ENCODE measurements at regions not wholly inside any gene's neighbourhood (a gene's known extent, or its start where the extent isn't known, plus 50 kb on each side); places are given as distances from the start of the nearest gene placed in this dataset.

DNA sequence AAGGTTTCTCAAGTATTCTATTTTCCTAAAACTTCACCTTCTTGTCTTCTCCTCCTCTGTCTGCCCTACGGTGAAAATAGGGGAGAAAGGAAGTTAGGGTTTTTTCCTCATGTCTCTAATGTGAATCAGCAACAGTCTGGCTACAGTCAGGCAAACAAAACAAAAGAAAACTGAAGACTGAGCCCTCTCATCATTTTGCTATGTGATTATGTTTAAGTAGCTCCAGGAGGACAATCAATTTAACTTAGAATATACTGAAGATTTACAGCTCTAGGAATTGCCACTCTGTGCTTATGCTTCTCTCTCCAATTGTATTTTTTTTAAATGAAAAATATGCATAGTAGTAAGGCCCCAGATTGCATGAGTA, 316.2 kb downstream of the GPAT3 start:
- peaks cover 40% of the 10 kb centered on the region for H3K4me1 ChIP-seq (ENCODE audit: control insufficient read depth, insufficient read depth, low read length)
- no peak overlapping the region for H3K4me3 ChIP-seq (ENCODE audit: low read depth, low read length)
- no peaks in the 10 kb centered on the region for H3K9me3 ChIP-seq (ENCODE audit: control insufficient read depth, insufficient read depth, low read length)
- H3K9ac ChIP-seq (ENCODE audit: low read depth, low read length): no peak overlapping the region
- no peaks in the 10 kb centered on the region for H3K36me3 ChIP-seq (ENCODE audit: control insufficient read depth, insufficient read depth, low read length)
- H3K27me3 ChIP-seq (ENCODE audit: control insufficient read depth, insufficient read depth, low read length): no peaks in the 10 kb centered on the region

DNA sequence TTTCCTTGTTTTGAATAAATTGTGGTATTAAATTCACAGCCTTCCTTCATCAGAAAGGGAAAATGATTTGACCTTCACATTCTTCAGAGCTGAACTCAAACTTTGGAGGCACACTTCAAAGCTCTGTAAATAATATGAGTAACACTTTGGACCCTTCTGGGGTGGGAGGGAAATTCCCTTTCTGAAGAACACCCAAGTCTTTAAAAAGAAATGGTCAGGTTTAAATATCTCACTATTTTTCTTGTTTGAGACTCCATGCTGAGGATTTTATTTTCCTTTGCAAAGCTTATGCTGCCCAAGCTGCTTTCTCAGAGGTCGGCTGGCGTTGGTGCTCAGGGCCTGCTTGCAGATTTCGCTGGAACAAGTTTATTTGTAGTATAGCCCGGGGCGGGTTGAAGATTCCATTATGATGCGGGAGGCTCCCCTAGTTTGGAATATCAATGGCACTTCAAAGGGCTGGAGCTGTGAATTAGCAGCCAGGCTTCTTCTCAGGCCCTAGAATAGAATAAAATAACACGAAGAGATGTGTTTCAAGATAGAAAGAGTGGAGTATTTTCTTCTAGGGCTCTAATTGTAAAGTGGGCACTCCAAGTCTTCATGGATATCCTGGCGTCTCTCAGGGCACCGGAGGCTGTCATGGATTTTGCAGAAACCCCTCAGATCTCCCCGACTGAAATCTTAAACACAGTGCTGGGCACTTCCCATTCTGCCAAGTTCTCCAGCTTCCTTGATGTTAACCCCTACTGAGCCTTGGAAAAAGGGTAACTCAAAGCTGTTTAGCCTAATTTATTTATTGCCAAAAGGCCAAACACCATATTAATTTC, 315.6 kb downstream of the GPAT3 start:
- no peaks in the 10 kb centered on the region for H3K27me3 ChIP-seq (ENCODE audit: control insufficient read depth, insufficient read depth, low read length)
- peaks cover 39% of the 10 kb centered on the region for H3K4me1 ChIP-seq (ENCODE audit: control insufficient read depth, insufficient read depth, low read length)
- H3K9ac ChIP-seq (ENCODE audit: low read depth, low read length): no peak overlapping the region
- H3K9me3 ChIP-seq (ENCODE audit: control insufficient read depth, insufficient read depth, low read length): no peaks in the 10 kb centered on the region
- H3K4me3 ChIP-seq (ENCODE audit: low read depth, low read length): no peak overlapping the region
- no peaks in the 10 kb centered on the region for H3K36me3 ChIP-seq (ENCODE audit: control insufficient read depth, insufficient read depth, low read length)

DNA sequence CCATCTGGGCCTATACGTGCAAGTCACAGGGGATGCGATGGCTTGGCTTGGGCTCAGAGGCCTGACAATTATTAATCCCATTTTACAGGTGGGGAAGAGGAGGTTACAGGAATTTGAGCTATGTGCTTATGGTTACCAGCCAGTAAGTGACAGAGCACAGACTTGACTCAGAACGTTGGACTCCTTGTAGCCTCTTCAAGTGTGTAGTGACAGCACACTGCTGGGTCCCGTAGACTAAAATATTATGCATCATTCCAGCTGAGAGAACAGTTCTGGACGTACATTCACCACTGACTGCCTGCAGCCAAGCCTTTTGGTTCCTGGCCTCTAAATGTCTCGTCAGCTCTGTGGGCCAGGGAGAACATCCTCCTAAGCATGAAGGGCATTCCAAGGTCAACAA, 314.5 kb downstream of the GPAT3 start:
- Histone ChIP-seq H3K4me1 (ENCODE audit: control insufficient read depth, insufficient read depth, low read length) (peaks cover 37% of the 10 kb centered on the region), H3K9ac (ENCODE audit: low read depth, low read length) (peak overlapping the region; percentile 70)

DNA sequence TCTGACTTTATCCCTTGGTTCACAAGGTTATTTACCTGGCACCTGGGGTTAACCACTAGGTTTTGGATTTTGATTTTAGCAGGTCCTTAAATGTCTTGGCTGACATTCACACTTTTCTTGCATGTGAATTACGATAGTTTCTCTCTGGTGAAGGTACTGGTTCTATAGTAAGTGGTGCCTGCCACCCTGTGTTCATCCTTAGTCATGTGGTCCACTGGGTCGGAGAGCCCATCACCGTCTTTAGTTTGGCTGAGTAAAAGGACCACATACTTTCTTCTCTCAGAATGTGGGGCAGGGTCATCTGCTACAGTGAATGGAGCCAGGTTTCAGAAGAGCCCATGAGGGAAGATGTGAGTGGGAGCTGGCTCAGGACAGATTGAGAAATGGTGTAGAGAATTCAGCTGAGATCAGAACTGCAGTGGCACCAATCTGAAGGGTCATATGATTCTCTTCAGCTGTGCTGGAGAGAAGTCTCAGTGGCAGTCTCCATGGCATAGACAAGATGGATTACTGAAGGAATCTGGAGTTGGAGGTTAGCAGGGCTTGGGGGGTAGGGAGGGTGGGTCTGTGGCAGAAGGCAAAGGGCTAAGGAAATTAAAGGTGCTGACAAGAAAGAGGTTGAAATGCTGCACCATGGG, 310.4 kb downstream of the GPAT3 start:
- no peaks in the 10 kb centered on the region for H3K9me3 ChIP-seq (ENCODE audit: control insufficient read depth, insufficient read depth, low read length)
- no peak overlapping the region for H3K4me3 ChIP-seq (ENCODE audit: low read depth, low read length)

More for the DNA sequence above, 314.5 kb downstream of the GPAT3 start:
- Histone ChIP-seq H3K36me3 (ENCODE audit: control insufficient read depth, insufficient read depth, low read length) (no peaks in the 10 kb centered on the region), H3K4me3 (ENCODE audit: low read depth, low read length) (no peak overlapping the region), H3K27me3 (ENCODE audit: control insufficient read depth, insufficient read depth, low read length) (no peaks in the 10 kb centered on the region), H3K9me3 (ENCODE audit: control insufficient read depth, insufficient read depth, low read length) (no peaks in the 10 kb centered on the region)

DNA sequence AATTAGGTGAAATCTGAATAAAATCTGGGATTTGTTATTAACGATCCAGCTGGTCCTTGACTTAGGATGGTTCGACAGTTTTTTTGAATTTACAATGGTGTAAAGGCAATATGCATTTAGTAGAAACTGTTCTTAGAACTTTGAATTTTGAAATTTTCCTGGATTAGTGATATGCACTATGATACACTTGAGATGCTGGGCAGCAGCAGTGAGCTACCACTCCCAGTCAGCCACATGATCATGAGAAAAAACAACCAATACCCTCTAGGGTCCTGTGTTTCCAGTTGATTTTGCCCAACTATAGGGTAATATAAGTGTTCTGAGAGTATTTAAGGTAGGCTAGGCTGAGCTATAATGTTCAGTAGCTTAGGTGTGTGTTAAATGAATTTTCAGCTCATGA, 303.7 kb downstream of the GPAT3 start:
- no peaks in the 10 kb centered on the region for H3K9me3 ChIP-seq (ENCODE audit: control insufficient read depth, insufficient read depth, low read length)
- H3K36me3 ChIP-seq (ENCODE audit: control insufficient read depth, insufficient read depth, low read length): no peaks in the 10 kb centered on the region
- no peak overlapping the region for H3K4me3 ChIP-seq (ENCODE audit: low read depth, low read length)
- no peaks in the 10 kb centered on the region for H3K4me1 ChIP-seq (ENCODE audit: control insufficient read depth, insufficient read depth, low read length)
- no peaks in the 10 kb centered on the region for H3K27me3 ChIP-seq (ENCODE audit: control insufficient read depth, insufficient read depth, low read length)
- no peak overlapping the region for H3K9ac ChIP-seq (ENCODE audit: low read depth, low read length)

More for the DNA sequence above, 310.4 kb downstream of the GPAT3 start:
- Histone ChIP-seq H3K4me1 (ENCODE audit: control insufficient read depth, insufficient read depth, low read length) (peaks cover 16% of the 10 kb centered on the region), H3K36me3 (ENCODE audit: control insufficient read depth, insufficient read depth, low read length) (no peaks in the 10 kb centered on the region), H3K9ac (ENCODE audit: low read depth, low read length) (no peak overlapping the region), H3K27me3 (ENCODE audit: control insufficient read depth, insufficient read depth, low read length) (no peaks in the 10 kb centered on the region)

DNA sequence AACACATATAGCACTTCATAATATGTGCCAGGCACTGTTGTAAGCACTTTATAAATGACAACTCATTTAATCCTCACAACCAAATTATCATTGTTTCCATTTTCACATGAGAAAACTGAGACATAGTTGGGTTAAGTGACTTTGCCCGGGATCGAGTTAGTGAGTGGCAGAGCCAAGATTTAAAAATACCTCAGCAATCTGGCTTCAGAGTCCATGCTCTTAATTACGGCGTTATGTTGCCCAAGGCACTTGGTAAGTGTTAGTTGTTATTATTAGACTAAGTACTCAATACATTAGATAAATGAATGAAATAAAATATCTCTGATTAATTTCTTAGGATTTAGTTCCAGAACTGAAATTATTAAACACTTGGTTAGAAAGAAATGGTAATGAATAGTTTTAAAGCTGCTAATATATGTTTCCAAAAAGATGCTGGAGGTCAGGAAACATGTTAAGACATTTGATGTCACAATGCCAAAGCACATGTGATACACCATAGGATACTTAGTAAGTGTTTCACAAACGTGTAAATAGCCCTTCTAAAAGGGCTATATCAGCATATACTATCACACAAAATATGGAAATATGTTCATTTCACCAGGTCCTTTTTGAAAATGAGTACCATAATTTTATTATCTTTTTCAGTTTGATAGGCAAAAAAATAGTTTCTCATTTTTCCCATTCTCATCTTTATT, 301.9 kb downstream of the GPAT3 start:
- Histone ChIP-seq H3K36me3 (ENCODE audit: control insufficient read depth, insufficient read depth, low read length) (no peaks in the 10 kb centered on the region), H3K27me3 (ENCODE audit: control insufficient read depth, insufficient read depth, low read length) (no peaks in the 10 kb centered on the region), H3K4me1 (ENCODE audit: control insufficient read depth, insufficient read depth, low read length) (no peaks in the 10 kb centered on the region), H3K9me3 (ENCODE audit: control insufficient read depth, insufficient read depth, low read length) (no peaks in the 10 kb centered on the region), H3K4me3 (ENCODE audit: low read depth, low read length) (no peak overlapping the region), H3K9ac (ENCODE audit: low read depth, low read length) (no peak overlapping the region)

DNA sequence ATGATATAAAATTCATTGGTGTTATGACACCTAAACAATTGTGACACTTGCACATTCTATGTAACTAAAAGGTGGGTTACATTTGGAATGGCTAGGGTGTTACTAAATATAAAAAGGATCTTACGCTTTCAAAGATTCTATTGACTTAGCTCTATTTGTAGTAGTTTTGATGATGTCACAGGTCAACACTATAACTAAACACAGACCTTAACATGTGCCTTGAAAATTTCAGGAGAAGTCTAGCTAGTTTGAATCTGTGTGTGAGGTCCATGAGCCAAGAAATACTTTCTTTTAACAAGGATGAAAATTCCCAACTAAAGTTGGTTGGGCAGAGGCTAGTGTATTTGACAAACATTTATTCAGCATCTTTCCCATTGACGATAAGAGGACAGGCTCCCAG, 298.0 kb downstream of the GPAT3 start:
- H3K36me3 ChIP-seq (ENCODE audit: control insufficient read depth, insufficient read depth, low read length): no peaks in the 10 kb centered on the region
- H3K9me3 ChIP-seq (ENCODE audit: control insufficient read depth, insufficient read depth, low read length): no peaks in the 10 kb centered on the region
- no peaks in the 10 kb centered on the region for H3K4me1 ChIP-seq (ENCODE audit: control insufficient read depth, insufficient read depth, low read length)
- H3K4me3 ChIP-seq (ENCODE audit: low read depth, low read length): no peak overlapping the region
- no peaks in the 10 kb centered on the region for H3K27me3 ChIP-seq (ENCODE audit: control insufficient read depth, insufficient read depth, low read length)
- no peak overlapping the region for H3K9ac ChIP-seq (ENCODE audit: low read depth, low read length)

DNA sequence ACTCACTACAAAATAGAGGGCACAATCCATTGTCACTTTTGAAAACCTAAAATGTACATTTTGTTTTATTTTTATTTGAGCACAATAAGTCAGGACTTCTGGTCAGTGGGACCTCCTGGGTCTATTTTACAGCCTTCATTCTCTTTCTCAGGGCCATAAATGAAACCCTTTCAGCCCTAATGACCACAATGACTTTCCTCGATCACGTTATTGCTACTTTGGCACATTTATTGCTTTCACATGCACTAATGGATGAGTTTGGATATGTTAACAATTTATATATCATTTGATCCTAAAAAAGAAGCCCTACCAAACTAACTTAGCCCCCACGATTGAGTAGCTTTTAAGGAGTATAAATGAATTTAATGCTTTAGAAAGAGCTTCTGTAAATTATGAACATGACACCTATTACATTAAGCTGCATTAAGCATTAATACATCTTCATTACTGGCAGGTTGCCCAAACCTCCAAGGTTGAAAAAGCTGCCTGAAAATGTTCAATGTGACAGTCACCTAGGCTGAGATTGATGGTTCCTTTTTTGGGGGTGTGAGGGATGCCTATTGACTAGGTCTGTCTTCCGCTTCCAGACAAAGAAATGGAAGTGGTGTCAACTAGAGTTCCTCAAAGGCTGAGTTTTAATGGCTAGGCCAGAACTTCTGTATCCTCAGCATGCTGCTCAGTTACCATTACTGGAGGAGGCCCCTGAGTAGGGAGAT, 296.4 kb downstream of the GPAT3 start:
- no peaks in the 10 kb centered on the region for H3K9me3 ChIP-seq (ENCODE audit: control insufficient read depth, insufficient read depth, low read length)
- no peaks in the 10 kb centered on the region for H3K27me3 ChIP-seq (ENCODE audit: control insufficient read depth, insufficient read depth, low read length)
- H3K4me3 ChIP-seq (ENCODE audit: low read depth, low read length): no peak overlapping the region
- no peak overlapping the region for H3K9ac ChIP-seq (ENCODE audit: low read depth, low read length)
- H3K36me3 ChIP-seq (ENCODE audit: control insufficient read depth, insufficient read depth, low read length): no peaks in the 10 kb centered on the region
- no peaks in the 10 kb centered on the region for H3K4me1 ChIP-seq (ENCODE audit: control insufficient read depth, insufficient read depth, low read length)

DNA sequence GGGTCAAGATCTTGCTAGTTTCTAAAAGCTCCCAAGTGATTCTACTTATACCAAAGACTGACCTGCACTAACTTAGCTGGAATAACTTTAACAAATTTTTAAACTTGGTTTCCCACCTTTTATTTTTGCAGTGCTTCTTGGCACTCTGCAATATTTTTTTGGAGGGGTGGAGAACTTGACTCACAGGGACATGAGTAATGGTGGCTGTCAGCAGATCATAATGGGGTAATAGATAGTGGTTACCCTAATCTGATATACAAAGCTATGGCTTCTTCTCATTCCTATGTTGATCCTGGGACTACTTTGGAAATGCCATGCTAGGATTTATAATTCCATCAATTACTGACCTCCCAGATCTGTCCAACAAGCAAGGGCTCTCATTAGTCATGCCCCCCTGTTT, 295.7 kb downstream of the GPAT3 start:
- Histone ChIP-seq H3K4me1 (ENCODE audit: control insufficient read depth, insufficient read depth, low read length) (no peaks in the 10 kb centered on the region), H3K9me3 (ENCODE audit: control insufficient read depth, insufficient read depth, low read length) (no peaks in the 10 kb centered on the region), H3K4me3 (ENCODE audit: low read depth, low read length) (no peak overlapping the region), H3K36me3 (ENCODE audit: control insufficient read depth, insufficient read depth, low read length) (no peaks in the 10 kb centered on the region), H3K9ac (ENCODE audit: low read depth, low read length) (no peak overlapping the region), H3K27me3 (ENCODE audit: control insufficient read depth, insufficient read depth, low read length) (no peaks in the 10 kb centered on the region)

DNA sequence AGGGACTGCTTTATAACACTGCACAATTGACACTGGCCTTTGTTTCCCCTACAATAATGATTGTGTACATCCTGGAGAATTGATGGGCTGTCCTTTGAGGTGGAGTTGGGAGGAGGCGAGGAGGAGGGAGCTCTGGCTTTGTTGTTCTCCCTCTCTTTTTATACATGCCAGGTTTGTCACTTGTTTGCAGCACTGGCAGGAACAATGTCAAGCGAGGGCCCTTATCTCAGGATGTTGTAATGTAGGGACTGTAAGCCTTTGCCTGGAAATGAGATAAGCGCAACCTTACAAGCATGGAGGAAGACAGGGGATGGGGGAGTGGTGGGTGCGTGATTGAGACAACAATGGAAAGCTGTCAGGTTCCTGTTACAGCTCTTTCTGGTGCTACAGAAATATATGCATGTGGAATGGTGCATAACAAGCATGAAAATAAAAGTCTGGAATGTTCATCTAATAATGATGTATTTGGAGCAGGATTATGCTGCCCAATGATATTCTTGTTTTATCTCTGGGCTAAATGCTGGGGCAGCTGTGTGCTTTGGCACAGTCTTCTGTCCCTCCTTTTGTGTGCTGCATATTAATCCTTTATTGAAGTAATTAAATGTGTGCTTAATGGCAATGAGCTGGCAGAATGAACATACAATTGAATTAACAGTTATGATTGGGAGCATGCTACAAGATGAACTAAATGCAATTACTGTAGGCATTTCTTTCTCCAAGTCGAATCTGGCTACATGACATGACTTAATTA, 294.4 kb downstream of the GPAT3 start:
- H3K9ac ChIP-seq (ENCODE audit: low read depth, low read length): no peak overlapping the region
- H3K4me3 ChIP-seq (ENCODE audit: low read depth, low read length): no peak overlapping the region
- H3K9me3 ChIP-seq (ENCODE audit: control insufficient read depth, insufficient read depth, low read length): no peaks in the 10 kb centered on the region
- H3K27me3 ChIP-seq (ENCODE audit: control insufficient read depth, insufficient read depth, low read length): no peaks in the 10 kb centered on the region
- H3K4me1 ChIP-seq (ENCODE audit: control insufficient read depth, insufficient read depth, low read length): no peaks in the 10 kb centered on the region
- H3K36me3 ChIP-seq (ENCODE audit: control insufficient read depth, insufficient read depth, low read length): no peaks in the 10 kb centered on the region

DNA sequence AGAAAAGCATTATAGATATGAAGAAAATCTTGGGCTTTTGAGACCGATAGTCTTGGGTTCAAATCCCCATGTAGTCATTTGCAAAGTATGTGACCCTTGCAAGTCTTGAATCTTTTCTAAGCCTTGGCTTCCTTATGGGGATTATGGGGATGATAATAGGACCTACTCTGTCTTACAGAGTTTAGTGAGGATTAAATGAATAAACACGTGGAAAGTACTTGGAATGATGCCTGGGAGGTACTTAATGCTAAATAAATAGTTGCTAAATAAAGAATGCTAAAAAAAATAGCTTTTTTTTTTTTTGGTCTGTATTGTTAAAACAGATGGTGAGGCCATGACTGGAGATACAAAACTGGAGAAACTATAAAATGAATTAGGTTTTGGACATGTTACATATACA, 292.7 kb downstream of the GPAT3 start:
- no peaks in the 10 kb centered on the region for H3K27me3 ChIP-seq (ENCODE audit: control insufficient read depth, insufficient read depth, low read length)
- H3K4me3 ChIP-seq (ENCODE audit: low read depth, low read length): no peak overlapping the region
- H3K4me1 ChIP-seq (ENCODE audit: control insufficient read depth, insufficient read depth, low read length): no peaks in the 10 kb centered on the region
- no peaks in the 10 kb centered on the region for H3K36me3 ChIP-seq (ENCODE audit: control insufficient read depth, insufficient read depth, low read length)
- no peaks in the 10 kb centered on the region for H3K9me3 ChIP-seq (ENCODE audit: control insufficient read depth, insufficient read depth, low read length)
- no peak overlapping the region for H3K9ac ChIP-seq (ENCODE audit: low read depth, low read length)

Data from iPS-15b (cell line).